ENCODE measurements at regions not wholly inside any gene's neighbourhood (a gene's known extent, or its start where the extent isn't known, plus 50 kb on each side); places are given as distances from the start of the nearest gene placed in this dataset.

- DNase-seq, result no peak
- H3K27me3 ChIP-seq (ENCODE audit: low read length), result no peaks in the 10 kb centered on the region
- H3K4me3 ChIP-seq (ENCODE audit: low read length), result no peak overlapping the region
- H3K4me1 ChIP-seq (ENCODE audit: low read length), result peaks cover 13% of the 10 kb centered on the region
- no peaks in the 10 kb centered on the region for H3K36me3 ChIP-seq (ENCODE audit: insufficient read depth, low read length)
- no peaks in the 10 kb centered on the region for H3K9me2 ChIP-seq (replicated peaks; ENCODE audit: insufficient read depth, low read length)
- no peak overlapping the region for H2AFZ ChIP-seq (ENCODE audit: low read length)
- no peaks in the 10 kb centered on the region for H3K79me2 ChIP-seq (ENCODE audit: low read length)
- no peak overlapping the region for H3K27ac ChIP-seq (ENCODE audit: low read length)
- no peak overlapping the region for H3K4me2 ChIP-seq (ENCODE audit: low read depth, low read length, poor library complexity, severe bottlenecking)
- H3K9me3 ChIP-seq (ENCODE audit: low read length), result no peaks in the 10 kb centered on the region
- no peak overlapping the region for H3K9ac ChIP-seq (ENCODE audit: low read length)
- H4K20me1 ChIP-seq (ENCODE audit: insufficient read depth, low read depth, low read length), result no peaks in the 10 kb centered on the region
Observed at GRCh38 chr20:47421076-47421475, 64.6 kb upstream of the ZMYND8 start.

DNA sequence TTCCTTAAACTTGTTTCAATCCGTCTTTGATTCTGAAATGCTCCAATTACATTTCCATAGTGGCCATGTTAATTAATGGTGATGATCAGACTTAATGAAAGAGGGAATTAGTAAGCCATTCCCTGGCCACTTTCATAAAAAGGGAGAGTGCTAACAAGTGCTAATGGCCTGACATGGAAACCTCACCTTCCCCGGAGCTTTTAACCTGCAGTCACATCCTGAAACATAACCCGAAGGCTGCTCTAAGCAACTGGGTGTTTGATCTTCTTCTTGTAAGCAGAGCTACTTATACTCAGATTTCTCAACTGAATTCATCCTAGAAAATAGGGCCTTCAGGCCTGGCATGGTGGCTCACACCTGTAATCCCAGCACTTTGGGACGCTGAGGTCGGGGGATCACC lies 67.1 kb upstream of the ZMYND8 start:
- Histone ChIP-seq H3K36me3 (ENCODE audit: insufficient read depth, low read length) (no peaks in the 10 kb centered on the region), H3K9ac (ENCODE audit: low read length) (no peak overlapping the region), H3K79me2 (ENCODE audit: low read length) (no peaks in the 10 kb centered on the region), H3K9me2 (replicated peaks; ENCODE audit: insufficient read depth, low read length) (no peaks in the 10 kb centered on the region), H3K27me3 (ENCODE audit: low read length) (no peaks in the 10 kb centered on the region), H2AFZ (ENCODE audit: low read length) (0 out of 2 replicates have a peak overlapping the region, but pooled peaks have one; percentile 18), H3K4me2 (ENCODE audit: low read depth, low read length, poor library complexity, severe bottlenecking) (no peak overlapping the region), H3K4me3 (ENCODE audit: low read length) (no peak overlapping the region), H3K27ac (ENCODE audit: low read length) (no peak overlapping the region), H3K4me1 (ENCODE audit: low read length) (peaks cover 5% of the 10 kb centered on the region), H3K9me3 (ENCODE audit: low read length) (peaks cover 6% of the 10 kb centered on the region; the same call in 1 of the 2 replicates), H4K20me1 (ENCODE audit: insufficient read depth, low read depth, low read length) (no peaks in the 10 kb centered on the region)
- DNase-seq, result no peak

GRCh38 chr20:47427067-47427466 lies 70.6 kb upstream of the ZMYND8 start:
- no peak overlapping the region for H3K27ac ChIP-seq (ENCODE audit: low read length)
- H3K79me2 ChIP-seq (ENCODE audit: low read length), result no peaks in the 10 kb centered on the region
- no peak overlapping the region for H2AFZ ChIP-seq (ENCODE audit: low read length)
- H4K20me1 ChIP-seq (ENCODE audit: insufficient read depth, low read depth, low read length), result no peaks in the 10 kb centered on the region
- no peak overlapping the region for H3K4me2 ChIP-seq (ENCODE audit: low read depth, low read length, poor library complexity, severe bottlenecking)
- H3K9me3 ChIP-seq (ENCODE audit: low read length), result peaks cover 6% of the 10 kb centered on the region; the same call in 1 of the 2 replicates
- no peaks in the 10 kb centered on the region for H3K9me2 ChIP-seq (replicated peaks; ENCODE audit: insufficient read depth, low read length)
- H3K4me3 ChIP-seq (ENCODE audit: low read length), result no peak overlapping the region
- no peaks in the 10 kb centered on the region for H3K27me3 ChIP-seq (ENCODE audit: low read length)
- H3K9ac ChIP-seq (ENCODE audit: low read length), result no peak overlapping the region
- H3K4me1 ChIP-seq (ENCODE audit: low read length), result peaks cover 6% of the 10 kb centered on the region
- no peak for DNase-seq
- H3K36me3 ChIP-seq (ENCODE audit: insufficient read depth, low read length), result no peaks in the 10 kb centered on the region

DNA sequence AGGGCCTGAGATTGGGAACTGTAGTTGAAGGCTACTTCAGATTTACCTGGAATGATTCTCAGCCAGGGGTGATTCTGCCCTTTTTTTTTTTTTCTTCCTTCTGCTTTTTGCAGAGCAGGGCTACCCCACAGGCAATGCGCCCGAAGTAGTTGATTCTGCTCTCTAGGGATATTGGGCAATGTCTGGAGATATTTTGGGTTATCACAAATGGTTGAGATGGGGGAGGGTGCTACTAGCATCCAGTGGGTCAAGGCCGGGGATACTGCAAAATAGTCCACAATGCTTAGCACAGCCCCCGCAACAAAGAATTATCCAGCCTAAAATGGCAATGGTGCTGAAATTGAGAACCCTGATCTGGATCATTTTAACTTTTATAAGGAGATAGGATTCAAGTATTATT lies 71.2 kb upstream of the ZMYND8 start:
- H4K20me1 ChIP-seq (ENCODE audit: insufficient read depth, low read depth, low read length), result no peaks in the 10 kb centered on the region
- H3K4me2 ChIP-seq (ENCODE audit: low read depth, low read length, poor library complexity, severe bottlenecking), result no peak overlapping the region
- no peak overlapping the region for H2AFZ ChIP-seq (ENCODE audit: low read length)
- no peaks in the 10 kb centered on the region for H3K36me3 ChIP-seq (ENCODE audit: insufficient read depth, low read length)
- H3K4me1 ChIP-seq (ENCODE audit: low read length), result peaks cover 13% of the 10 kb centered on the region
- H3K27ac ChIP-seq (ENCODE audit: low read length), result no peak overlapping the region
- DNase-seq, result no peak
- H3K4me3 ChIP-seq (ENCODE audit: low read length), result no peak overlapping the region
- peaks cover 6% of the 10 kb centered on the region; the same call in 1 of the 2 replicates for H3K9me3 ChIP-seq (ENCODE audit: low read length)
- H3K27me3 ChIP-seq (ENCODE audit: low read length), result no peaks in the 10 kb centered on the region
- no peak overlapping the region for H3K9ac ChIP-seq (ENCODE audit: low read length)
- no peaks in the 10 kb centered on the region for H3K79me2 ChIP-seq (ENCODE audit: low read length)
- no peaks in the 10 kb centered on the region for H3K9me2 ChIP-seq (replicated peaks; ENCODE audit: insufficient read depth, low read length)

DNA sequence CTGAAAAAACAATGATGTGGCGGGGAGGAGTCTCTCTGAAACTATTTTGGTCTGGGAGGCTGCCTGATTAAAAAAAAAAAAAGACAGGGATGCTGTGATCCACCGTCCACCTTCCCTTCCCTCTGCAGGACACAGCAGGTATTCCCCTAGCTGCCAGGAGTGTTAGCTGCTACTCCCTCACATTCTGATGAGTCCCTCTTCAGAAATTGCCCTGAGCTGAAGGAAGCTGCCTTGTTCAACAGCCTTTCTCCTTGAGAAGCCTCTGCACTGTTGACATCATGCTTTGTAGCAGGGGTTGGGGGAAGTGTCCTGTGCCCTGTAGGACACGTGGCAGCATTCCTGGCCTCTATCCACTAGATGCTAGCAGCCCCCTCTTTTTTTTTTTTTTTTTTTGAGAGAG lies 71.7 kb upstream of the ZMYND8 start:
- Histone ChIP-seq H3K36me3 (ENCODE audit: insufficient read depth, low read length) (no peaks in the 10 kb centered on the region), H3K4me2 (ENCODE audit: low read depth, low read length, poor library complexity, severe bottlenecking) (no peak overlapping the region), H3K9ac (ENCODE audit: low read length) (no peak overlapping the region), H3K4me1 (ENCODE audit: low read length) (peaks cover 17% of the 10 kb centered on the region), H3K79me2 (ENCODE audit: low read length) (no peaks in the 10 kb centered on the region), H2AFZ (ENCODE audit: low read length) (no peak overlapping the region), H3K4me3 (ENCODE audit: low read length) (no peak overlapping the region), H3K27ac (ENCODE audit: low read length) (no peak overlapping the region), H3K27me3 (ENCODE audit: low read length) (no peaks in the 10 kb centered on the region), H4K20me1 (ENCODE audit: insufficient read depth, low read depth, low read length) (no peaks in the 10 kb centered on the region), H3K9me3 (ENCODE audit: low read length) (peaks cover 6% of the 10 kb centered on the region; the same call in 1 of the 2 replicates), H3K9me2 (replicated peaks; ENCODE audit: insufficient read depth, low read length) (no peaks in the 10 kb centered on the region)
- DNase-seq, result no peak

DNA sequence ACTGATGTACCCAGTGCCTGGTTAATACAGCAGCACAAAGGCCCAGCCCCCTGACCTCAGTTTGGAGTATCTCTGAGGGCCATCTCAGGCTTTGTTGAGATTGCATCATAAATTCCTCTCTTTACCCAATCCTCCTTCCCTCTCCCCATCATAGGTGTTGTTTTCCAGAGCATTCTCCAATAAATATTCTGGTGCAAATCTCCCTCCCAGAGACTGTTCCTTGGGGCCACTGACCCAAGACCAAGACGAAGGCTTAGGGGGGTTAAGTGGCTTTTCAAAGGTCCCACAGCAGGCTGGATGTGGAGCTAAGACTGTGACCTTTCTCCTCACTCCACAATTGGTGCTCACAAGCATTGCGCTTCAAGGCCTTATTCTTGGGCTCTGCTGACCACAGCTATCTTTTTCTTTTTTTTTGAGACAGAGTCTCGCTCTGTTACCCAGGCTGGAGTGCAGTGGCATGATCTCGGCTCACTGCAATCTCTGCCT lies 72.4 kb upstream of the ZMYND8 start:
- DNase-seq, result no peak
- Histone ChIP-seq H3K9me2 (replicated peaks; ENCODE audit: insufficient read depth, low read length) (no peaks in the 10 kb centered on the region), H2AFZ (ENCODE audit: low read length) (no peak overlapping the region), H3K9ac (ENCODE audit: low read length) (no peak overlapping the region), H4K20me1 (ENCODE audit: insufficient read depth, low read depth, low read length) (no peaks in the 10 kb centered on the region), H3K36me3 (ENCODE audit: insufficient read depth, low read length) (no peaks in the 10 kb centered on the region), H3K27me3 (ENCODE audit: low read length) (no peaks in the 10 kb centered on the region), H3K27ac (ENCODE audit: low read length) (no peak overlapping the region), H3K4me1 (ENCODE audit: low read length) (peaks cover 24% of the 10 kb centered on the region), H3K79me2 (ENCODE audit: low read length) (no peaks in the 10 kb centered on the region), H3K4me3 (ENCODE audit: low read length) (no peak overlapping the region), H3K4me2 (ENCODE audit: low read depth, low read length, poor library complexity, severe bottlenecking) (no peak overlapping the region), H3K9me3 (ENCODE audit: low read length) (peaks cover 6% of the 10 kb centered on the region; the same call in 1 of the 2 replicates)

DNA sequence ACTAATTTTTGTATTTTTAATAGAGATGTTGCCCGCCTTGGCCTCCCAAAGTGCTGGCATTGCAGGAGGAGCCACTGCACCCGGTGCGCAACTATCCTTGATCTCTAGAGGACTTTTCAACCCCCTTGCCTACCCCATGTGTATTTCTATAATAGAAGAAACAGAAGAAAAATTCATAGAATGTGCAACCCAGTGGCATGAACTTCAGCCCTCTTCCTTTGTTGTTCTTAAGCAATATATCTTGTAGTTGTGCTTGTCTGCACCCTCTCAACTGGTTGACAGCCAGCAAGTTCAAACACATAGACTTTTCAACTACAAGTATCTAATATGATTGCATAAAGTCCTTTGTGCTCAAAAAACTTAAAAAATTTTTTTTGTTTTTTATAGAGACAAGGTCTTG lies 72.3 kb upstream of the NCOA3 start:
- Histone ChIP-seq H3K9me3 (ENCODE audit: low read length) (peaks cover 6% of the 10 kb centered on the region; the same call in 1 of the 2 replicates), H3K9me2 (replicated peaks; ENCODE audit: insufficient read depth, low read length) (no peaks in the 10 kb centered on the region), H2AFZ (ENCODE audit: low read length) (no peak overlapping the region), H3K4me2 (ENCODE audit: low read depth, low read length, poor library complexity, severe bottlenecking) (no peak overlapping the region), H3K4me3 (ENCODE audit: low read length) (no peak overlapping the region), H3K27ac (ENCODE audit: low read length) (no peak overlapping the region), H4K20me1 (ENCODE audit: insufficient read depth, low read depth, low read length) (no peaks in the 10 kb centered on the region), H3K9ac (ENCODE audit: low read length) (no peak overlapping the region), H3K79me2 (ENCODE audit: low read length) (no peaks in the 10 kb centered on the region), H3K4me1 (ENCODE audit: low read length) (peaks cover 29% of the 10 kb centered on the region), H3K27me3 (ENCODE audit: low read length) (no peaks in the 10 kb centered on the region), H3K36me3 (ENCODE audit: insufficient read depth, low read length) (no peaks in the 10 kb centered on the region)
- no peak for DNase-seq

- no peaks in the 10 kb centered on the region for H3K79me2 ChIP-seq (ENCODE audit: low read length)
- no peak overlapping the region for H2AFZ ChIP-seq (ENCODE audit: low read length)
- no peak overlapping the region for H3K4me3 ChIP-seq (ENCODE audit: low read length)
- no peak for DNase-seq
- H3K9ac ChIP-seq (ENCODE audit: low read length), result no peak overlapping the region
- peaks cover 43% of the 10 kb centered on the region for H3K4me1 ChIP-seq (ENCODE audit: low read length)
- H3K9me2 ChIP-seq (replicated peaks; ENCODE audit: insufficient read depth, low read length), result no peaks in the 10 kb centered on the region
- H3K4me2 ChIP-seq (ENCODE audit: low read depth, low read length, poor library complexity, severe bottlenecking), result no peak overlapping the region
- no peaks in the 10 kb centered on the region for H3K36me3 ChIP-seq (ENCODE audit: insufficient read depth, low read length)
- no peak overlapping the region for H3K27ac ChIP-seq (ENCODE audit: low read length)
- H3K27me3 ChIP-seq (ENCODE audit: low read length), result no peaks in the 10 kb centered on the region
- H3K9me3 ChIP-seq (ENCODE audit: low read length), result peaks cover 6% of the 10 kb centered on the region; the same call in 1 of the 2 replicates
- no peaks in the 10 kb centered on the region for H4K20me1 ChIP-seq (ENCODE audit: insufficient read depth, low read depth, low read length)
Observed at GRCh38 chr20:47430862-47431588, 70.7 kb upstream of the NCOA3 start.

Measured in Karpas-422 (cell line).